C4-2B (cell line): ENCODE measurements at regions not wholly inside any gene's neighbourhood (a gene's known extent, or its start where the extent isn't known, plus 50 kb on each side); places are given as distances from the start of the nearest gene placed in this dataset.

Source experiments
- CTCF ChIP-seq: fragments of 450-650 bp; conservative IDR thresholded peaks from 2 replicates; pipeline ENCODE4 v1.5.1; 2017; ENCODE audit warnings: mild to moderate bottlenecking
- ZFX ChIP-seq: fragments of 450-650 bp; IDR thresholded peaks from 2 replicates; pipeline ENCODE4 v1.6.1; 2017

- TF ChIP-seq CTCF = no peak
- no peak for TF ChIP-seq ZFX
These were observed 521.7 kb upstream of the EEF2KMT start for GRCh38 chr16:5619304-5619703.
